ENCODE measurements at regions not wholly inside any gene's neighbourhood (a gene's known extent, or its start where the extent isn't known, plus 50 kb on each side); places are given as distances from the start of the nearest gene placed in this dataset.

DNA sequence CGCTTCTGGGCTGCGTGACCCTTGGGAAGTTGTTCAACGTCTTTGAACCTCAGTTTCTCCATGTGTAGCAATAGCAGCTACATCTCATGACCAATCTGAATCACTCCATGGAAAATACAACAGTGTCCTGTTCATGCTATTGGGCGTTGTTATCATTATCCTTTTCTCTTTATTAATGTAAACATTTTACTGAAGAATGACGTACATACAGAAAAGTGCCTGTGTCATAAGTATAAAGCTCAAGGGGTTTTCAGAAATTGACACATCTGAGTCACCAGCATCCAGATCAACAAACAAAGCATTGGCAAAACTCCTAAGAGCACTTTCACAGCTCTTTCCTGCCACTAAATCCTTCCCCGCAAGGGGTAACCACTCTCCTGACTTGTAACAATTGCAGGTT is 438.4 kb downstream of the XYLT1 start:
- CTCF ChIA-PET, result interaction anchor here (0.7 kb wide), 1 partner anchor 22 kb away, joined by 3 read pairs; no protein-coding TSS in a partner anchor
- no peak overlapping the region for H3K27ac Mint-ChIP-seq
- ATAC-seq, result no peak
- H3K27me3 Mint-ChIP-seq (ENCODE audit: low read depth), result peaks cover 5% of the 10 kb centered on the region
- H3K4me3 Mint-ChIP-seq, result no peak overlapping the region
- H3K36me3 Mint-ChIP-seq, result peaks cover 14% of the 10 kb centered on the region
- DNase-seq (ENCODE audit: low spot score), result no peak
- no peaks in the 10 kb centered on the region for H3K4me1 Mint-ChIP-seq
- POLR2A ChIA-PET, result no interaction called here
- H3K9me3 Mint-ChIP-seq, result peaks cover 34% of the 10 kb centered on the region
- no peak for TF ChIP-seq ZSCAN18 (CRISPR knock-in tag; IDR thresholded peaks at IDR 0.05)
- TF ChIP-seq ZNF512 (CRISPR knock-in tag; IDR thresholded peaks at IDR 0.05; ENCODE audit: borderline replicate concordance), result no peak
- TF ChIP-seq, protein P1, sequence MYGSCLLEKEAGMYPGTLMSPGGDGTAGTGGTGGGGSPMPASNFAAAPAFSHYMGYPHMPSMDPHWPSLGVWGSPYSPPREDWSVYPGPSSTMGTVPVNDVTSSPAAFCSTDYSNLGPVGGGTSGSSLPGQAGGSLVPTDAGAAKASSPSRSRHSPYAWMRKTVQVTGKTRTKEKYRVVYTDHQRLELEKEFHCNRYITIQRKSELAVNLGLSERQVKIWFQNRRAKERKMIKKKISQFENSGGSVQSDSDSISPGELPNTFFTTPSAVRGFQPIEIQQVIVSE (CRISPR knock-in tag; IDR thresholded peaks at IDR 0.05; ENCODE audit: borderline replicate concordance), result no peak

DNA sequence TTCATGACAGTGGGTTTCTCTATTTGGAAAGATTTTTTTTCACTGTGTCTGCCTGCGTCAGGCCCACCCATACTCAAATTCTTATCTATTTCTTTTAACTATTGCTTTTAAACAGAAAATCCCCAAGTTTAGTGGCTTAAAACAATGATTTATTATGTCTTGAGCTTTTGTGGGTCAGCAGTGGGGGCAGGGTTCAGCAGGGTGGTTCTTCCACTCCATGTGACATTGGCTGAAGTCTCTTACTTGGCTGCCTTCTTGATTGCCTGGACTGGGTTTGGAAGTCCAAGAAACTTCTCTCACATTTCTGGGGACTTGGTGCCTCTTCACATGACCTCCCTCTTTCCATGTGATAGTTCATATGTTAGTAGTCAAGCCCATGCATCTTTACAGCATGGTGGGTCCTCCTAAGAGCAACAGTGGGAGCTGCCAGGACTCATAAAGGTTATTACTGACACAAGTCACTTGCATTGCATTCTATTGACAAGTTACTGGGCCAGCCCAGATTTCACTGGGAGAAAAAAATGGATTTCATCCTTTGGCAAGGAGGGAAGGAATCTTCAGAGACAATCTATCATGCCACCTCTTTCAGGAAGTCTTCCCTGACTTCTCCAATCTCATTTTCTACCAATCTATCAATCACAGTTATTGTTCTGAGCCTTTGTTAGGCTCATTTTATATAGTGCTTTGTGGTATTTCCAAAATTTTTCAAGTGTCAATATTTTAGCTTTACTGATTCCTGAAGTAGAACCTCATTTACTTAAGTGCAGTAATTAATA is 436.1 kb downstream of the XYLT1 start:
- peaks cover 24% of the 10 kb centered on the region for H3K9me3 Mint-ChIP-seq
- H3K36me3 Mint-ChIP-seq, result peaks cover 10% of the 10 kb centered on the region
- TF ChIP-seq AR (CRISPR knock-in tag; IDR thresholded peaks at IDR 0.05) (no peak), JUN (CRISPR knock-in tag; IDR thresholded peaks at IDR 0.05) (no peak), SP1 (CRISPR knock-in tag; conservative IDR thresholded peaks at IDR 0.05) (no peak), ERG (CRISPR knock-in tag; IDR thresholded peaks at IDR 0.05) (no peak), OVOL2 (CRISPR knock-in tag; IDR thresholded peaks at IDR 0.05; ENCODE audit: borderline replicate concordance) (no peak), MXD4 (CRISPR knock-in tag; IDR thresholded peaks at IDR 0.05; ENCODE audit: borderline replicate concordance) (no peak), FOXP4 (CRISPR knock-in tag; IDR thresholded peaks at IDR 0.05) (no peak), FOXP1 (CRISPR knock-in tag; IDR thresholded peaks at IDR 0.05; ENCODE audit: borderline replicate concordance) (no peak), CTCF (IDR thresholded peaks at IDR 0.05) (no peak), EMX1 (CRISPR knock-in tag; IDR thresholded peaks at IDR 0.05) (no peak), ZNF263 (CRISPR knock-in tag; IDR thresholded peaks at IDR 0.05; ENCODE audit: low read depth) (no peak), NFE2L1 (CRISPR knock-in tag; IDR thresholded peaks at IDR 0.05) (no peak), ELF4 (CRISPR knock-in tag; IDR thresholded peaks at IDR 0.05; ENCODE audit: low read depth) (no peak)
- TF ChIP-seq, protein P2, sequence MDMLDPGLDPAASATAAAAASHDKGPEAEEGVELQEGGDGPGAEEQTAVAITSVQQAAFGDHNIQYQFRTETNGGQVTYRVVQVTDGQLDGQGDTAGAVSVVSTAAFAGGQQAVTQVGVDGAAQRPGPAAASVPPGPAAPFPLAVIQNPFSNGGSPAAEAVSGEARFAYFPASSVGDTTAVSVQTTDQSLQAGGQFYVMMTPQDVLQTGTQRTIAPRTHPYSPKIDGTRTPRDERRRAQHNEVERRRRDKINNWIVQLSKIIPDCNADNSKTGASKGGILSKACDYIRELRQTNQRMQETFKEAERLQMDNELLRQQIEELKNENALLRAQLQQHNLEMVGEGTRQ (CRISPR knock-in tag; IDR thresholded peaks at IDR 0.05), result no peak
- TF ChIP-seq, protein P3, sequence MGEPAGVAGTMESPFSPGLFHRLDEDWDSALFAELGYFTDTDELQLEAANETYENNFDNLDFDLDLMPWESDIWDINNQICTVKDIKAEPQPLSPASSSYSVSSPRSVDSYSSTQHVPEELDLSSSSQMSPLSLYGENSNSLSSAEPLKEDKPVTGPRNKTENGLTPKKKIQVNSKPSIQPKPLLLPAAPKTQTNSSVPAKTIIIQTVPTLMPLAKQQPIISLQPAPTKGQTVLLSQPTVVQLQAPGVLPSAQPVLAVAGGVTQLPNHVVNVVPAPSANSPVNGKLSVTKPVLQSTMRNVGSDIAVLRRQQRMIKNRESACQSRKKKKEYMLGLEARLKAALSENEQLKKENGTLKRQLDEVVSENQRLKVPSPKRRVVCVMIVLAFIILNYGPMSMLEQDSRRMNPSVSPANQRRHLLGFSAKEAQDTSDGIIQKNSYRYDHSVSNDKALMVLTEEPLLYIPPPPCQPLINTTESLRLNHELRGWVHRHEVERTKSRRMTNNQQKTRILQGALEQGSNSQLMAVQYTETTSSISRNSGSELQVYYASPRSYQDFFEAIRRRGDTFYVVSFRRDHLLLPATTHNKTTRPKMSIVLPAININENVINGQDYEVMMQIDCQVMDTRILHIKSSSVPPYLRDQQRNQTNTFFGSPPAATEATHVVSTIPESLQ (CRISPR knock-in tag; IDR thresholded peaks at IDR 0.05), result no peak
- ChIA-PET POLR2A (no interaction called here), CTCF (no interaction called here)
- ATAC-seq, result no peak
- H3K27me3 Mint-ChIP-seq (ENCODE audit: low read depth), result peaks cover 5% of the 10 kb centered on the region
- DNase-seq (ENCODE audit: low spot score), result no peak
- no peak overlapping the region for H3K27ac Mint-ChIP-seq
- H3K4me3 Mint-ChIP-seq, result no peak overlapping the region
- H3K4me1 Mint-ChIP-seq, result no peaks in the 10 kb centered on the region

All from WTC11 (cell line).